Thyroid gland (tissue), 4 donors: ENCODE measurements at regions not wholly inside any gene's neighbourhood (a gene's known extent, or its start where the extent isn't known, plus 50 kb on each side); places are given as distances from the start of the nearest gene placed in this dataset.

Experiments used
- DNase-seq, 2 donors: peaks; one replicate each; pipeline ENCODE4 v3.0.0-alpha.2; 2019
- H3K27ac ChIP-seq, 3 donors: fragments of 200-600 bp; sonication (generic); 1 replicate in 2 of 3; 2 replicates in 1 of 3; pipeline ENCODE4 v1.5.1; 2016 to 2019; ENCODE audit warnings: mild to moderate bottlenecking in 1 of 3, moderate library complexity in 1 of 3
- H3K27me3 ChIP-seq: fragments of 200-600 bp; sonication (generic); one replicate; pipeline ENCODE4 v1.5.1; 2019
- H3K36me3 ChIP-seq, 2 donors: fragments of 200-600 bp; sonication (generic); one replicate each; pipeline ENCODE4 v1.5.1; 2016 to 2019
- H3K4me1 ChIP-seq, 2 donors: fragments of 200-600 bp; sonication (generic); one replicate each; pipeline ENCODE4 v1.5.1; 2017 to 2019
- H3K4me3 ChIP-seq, 3 donors: fragments of 200-600 bp; sonication (generic); replicated peaks in 1 of 3; 1 replicate in 2 of 3; 2 replicates in 1 of 3; pipeline ENCODE4 v1.5.1; 2016; ENCODE audit warnings: mild to moderate bottlenecking in 1 of 3
- H3K9me3 ChIP-seq: fragments of 200-600 bp; sonication (generic); one replicate; pipeline ENCODE4 v1.5.1; 2017
- POLR2A ChIP-seq, 2 donors: fragments of 450-650 bp; IDR thresholded peaks; one replicate each; pipeline ENCODE4 v1.6.1; 2017; ENCODE audit warnings: antibody characterized with exemption in 2 of 2, mild to moderate bottlenecking in 2 of 2, moderate library complexity in 1 of 2
- WGBS, 2 donors: methylation state at CpG; one replicate each; pipeline ENCODE4 v1.1.5; 2017; 5-methylcytosine and 5-hydroxymethylcytosine counted together
- intact Hi-C: fragments of 100-400 bp; cut with DNase I; formaldehyde crosslinking; loops from one replicate; pipeline ENCODE4 v1.15.1; 2023
- TF ChIP-seq, protein P1 (sequence below), 6 experiments: fragments of 200-600 bp in 3 of 6; fragments of 450-650 bp in 3 of 6; sonication (generic) in 3 of 6; IDR thresholded peaks; one replicate each; pipeline ENCODE4 v1.5.1; 2016 to 2019; ENCODE audit warnings: antibody characterized with exemption in 6 of 6, mild to moderate bottlenecking in 2 of 6, inconsistent platforms in 1 of 6, moderate library complexity in 1 of 6

DNA sequence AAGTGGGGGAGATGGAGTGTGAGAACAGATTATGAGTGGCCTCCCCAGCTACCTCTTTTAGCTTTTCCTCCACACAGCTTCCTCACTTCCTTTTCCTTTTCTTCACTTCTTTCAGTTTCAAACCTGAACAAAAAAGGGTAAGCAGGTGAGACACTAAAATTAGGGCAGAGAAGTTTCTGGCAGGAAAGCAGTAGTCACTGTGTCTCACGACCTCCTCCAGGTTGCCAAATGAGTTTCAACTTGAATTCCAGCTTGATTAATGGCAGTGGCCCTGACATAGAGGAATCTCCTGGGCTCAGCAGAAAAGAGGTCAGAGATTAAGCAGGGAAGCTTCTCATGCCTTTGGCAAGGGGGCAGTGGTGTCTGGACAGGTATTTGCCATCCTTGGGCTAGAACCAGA is 63.7 kb upstream of the SPINK5 start:
- no peaks in the 10 kb centered on the region for H3K36me3 ChIP-seq
- intact Hi-C loops, result no loop called here
- TF ChIP-seq, protein P1, sequence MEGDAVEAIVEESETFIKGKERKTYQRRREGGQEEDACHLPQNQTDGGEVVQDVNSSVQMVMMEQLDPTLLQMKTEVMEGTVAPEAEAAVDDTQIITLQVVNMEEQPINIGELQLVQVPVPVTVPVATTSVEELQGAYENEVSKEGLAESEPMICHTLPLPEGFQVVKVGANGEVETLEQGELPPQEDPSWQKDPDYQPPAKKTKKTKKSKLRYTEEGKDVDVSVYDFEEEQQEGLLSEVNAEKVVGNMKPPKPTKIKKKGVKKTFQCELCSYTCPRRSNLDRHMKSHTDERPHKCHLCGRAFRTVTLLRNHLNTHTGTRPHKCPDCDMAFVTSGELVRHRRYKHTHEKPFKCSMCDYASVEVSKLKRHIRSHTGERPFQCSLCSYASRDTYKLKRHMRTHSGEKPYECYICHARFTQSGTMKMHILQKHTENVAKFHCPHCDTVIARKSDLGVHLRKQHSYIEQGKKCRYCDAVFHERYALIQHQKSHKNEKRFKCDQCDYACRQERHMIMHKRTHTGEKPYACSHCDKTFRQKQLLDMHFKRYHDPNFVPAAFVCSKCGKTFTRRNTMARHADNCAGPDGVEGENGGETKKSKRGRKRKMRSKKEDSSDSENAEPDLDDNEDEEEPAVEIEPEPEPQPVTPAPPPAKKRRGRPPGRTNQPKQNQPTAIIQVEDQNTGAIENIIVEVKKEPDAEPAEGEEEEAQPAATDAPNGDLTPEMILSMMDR (IDR thresholded peaks at IDR 0.05), result no peak
- no peak for TF ChIP-seq POLR2A (IDR thresholded peaks at IDR 0.05)
- H3K27ac ChIP-seq, result no peak overlapping the region
- H3K4me3 ChIP-seq, result no peak overlapping the region
- H3K4me1 ChIP-seq, result no peaks in the 10 kb centered on the region
- H3K9me3 ChIP-seq, result no peaks in the 10 kb centered on the region
- no peaks in the 10 kb centered on the region for H3K27me3 ChIP-seq
- no peak for DNase-seq
- WGBS, 2 donors, result 63 to 69% methylated on average over 1 of the region's 1 CpG

DNA sequence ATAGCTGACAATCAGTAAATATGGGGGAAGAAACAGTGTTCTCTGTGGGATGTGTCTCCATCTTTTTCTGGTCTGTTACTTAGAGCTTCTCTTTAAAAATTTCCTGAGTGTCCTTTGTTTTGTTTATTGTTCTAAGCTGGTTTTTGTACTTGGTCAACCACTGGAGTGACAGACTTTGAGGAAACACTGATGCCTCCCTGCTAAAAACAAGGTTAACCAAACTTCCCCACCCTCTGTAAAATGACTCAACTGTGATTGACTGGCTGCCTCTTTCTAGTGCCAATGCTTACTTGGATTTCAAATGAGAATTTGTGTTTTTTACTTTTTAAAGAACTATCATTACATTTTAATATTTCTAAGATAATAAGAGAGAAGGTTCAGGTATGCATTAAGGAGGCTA is 65.1 kb upstream of the SPINK5 start:
- H3K27ac ChIP-seq, result no peak overlapping the region
- TF ChIP-seq, protein P1 (IDR thresholded peaks at IDR 0.05), result no peak
- TF ChIP-seq POLR2A (IDR thresholded peaks at IDR 0.05), result no peak
- no peak for DNase-seq
- intact Hi-C loops, result no loop called here
- H3K9me3 ChIP-seq, result no peaks in the 10 kb centered on the region
- no peaks in the 10 kb centered on the region for H3K27me3 ChIP-seq
- H3K4me3 ChIP-seq, result no peak overlapping the region
- no peaks in the 10 kb centered on the region for H3K36me3 ChIP-seq
- no peaks in the 10 kb centered on the region for H3K4me1 ChIP-seq

DNA sequence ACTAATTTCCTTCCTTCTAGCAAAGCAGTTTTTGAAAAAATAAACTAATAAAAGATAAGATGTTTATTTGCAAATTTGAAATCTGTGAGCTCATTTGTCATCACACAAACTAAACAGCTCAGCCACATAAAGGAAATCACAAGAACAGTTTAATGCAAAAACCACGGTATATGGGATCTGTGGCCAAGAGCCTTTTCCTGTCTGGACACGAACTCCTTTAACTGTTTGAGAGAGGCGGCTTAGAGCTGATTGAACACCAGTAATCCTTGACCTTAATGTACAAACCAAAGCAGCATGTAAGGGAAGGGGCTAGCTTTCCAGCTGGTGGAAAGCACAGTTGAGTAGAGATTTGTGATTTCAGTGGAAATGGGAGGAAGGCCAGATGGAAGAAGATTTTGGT is 66.3 kb upstream of the SPINK5 start:
- DNase-seq, result no peak
- no peak overlapping the region for H3K4me3 ChIP-seq
- H3K27me3 ChIP-seq, result no peaks in the 10 kb centered on the region
- TF ChIP-seq, protein P1 (IDR thresholded peaks at IDR 0.05), result no peak
- TF ChIP-seq POLR2A (IDR thresholded peaks at IDR 0.05), result no peak
- 60 to 69% methylated on average over 3 of the region's 3 CpGs for WGBS, 2 donors
- no peak overlapping the region for H3K27ac ChIP-seq
- no peaks in the 10 kb centered on the region for H3K36me3 ChIP-seq
- H3K4me1 ChIP-seq, result no peaks in the 10 kb centered on the region
- intact Hi-C loops, result no loop called here
- H3K9me3 ChIP-seq, result no peaks in the 10 kb centered on the region

DNA sequence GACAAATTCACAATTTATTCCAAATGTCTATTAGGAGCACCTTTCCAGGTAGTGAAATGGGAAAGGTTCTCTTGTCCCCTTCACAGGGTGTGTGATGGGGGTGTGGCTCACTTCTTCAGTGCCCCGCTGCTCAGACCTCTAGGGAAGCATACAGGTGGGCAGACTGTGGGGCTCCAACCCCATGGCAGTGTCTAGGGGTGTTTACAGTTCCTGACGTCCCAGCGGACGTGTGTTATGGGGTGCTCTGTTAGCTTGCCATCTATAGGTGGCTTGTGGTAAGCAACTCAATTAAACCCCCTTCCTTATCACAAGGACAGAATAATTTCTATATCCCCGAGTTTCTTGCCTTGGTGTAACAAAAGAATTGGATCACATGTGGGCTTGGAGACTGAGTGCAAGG is 67.4 kb upstream of the SPINK5 start:
- TF ChIP-seq, protein P1 (IDR thresholded peaks at IDR 0.05), result no peak
- no peak for TF ChIP-seq POLR2A (IDR thresholded peaks at IDR 0.05)
- Histone ChIP-seq H3K27me3 (no peaks in the 10 kb centered on the region), H3K4me1 (no peaks in the 10 kb centered on the region), H3K9me3 (no peaks in the 10 kb centered on the region), H3K36me3 (no peaks in the 10 kb centered on the region), H3K27ac (no peak overlapping the region), H3K4me3 (no peak overlapping the region)
- intact Hi-C loops, result no loop called here
- no peak for DNase-seq
- 86 to 88% methylated on average over 5 of the region's 5 CpGs for WGBS, 2 donors

DNA sequence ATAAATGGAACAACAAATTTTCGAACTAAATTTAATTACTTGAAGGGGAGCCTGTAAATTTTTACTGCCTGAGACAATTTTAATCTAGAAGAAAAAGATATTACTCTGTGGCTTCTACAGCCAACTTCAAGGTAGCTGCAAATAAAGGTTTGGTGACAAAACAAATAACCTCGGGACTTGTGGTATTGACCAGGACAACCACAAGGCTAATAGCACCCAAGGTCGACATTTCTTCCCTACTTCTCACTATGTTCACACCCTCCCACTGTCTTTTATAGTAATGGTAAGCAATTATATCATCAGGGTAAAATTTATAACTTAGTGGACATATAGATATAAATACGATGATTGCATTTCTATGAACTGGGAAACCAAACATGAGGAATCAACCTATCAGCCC is 67.9 kb upstream of the SPINK5 start:
- Histone ChIP-seq H3K4me1 (no peaks in the 10 kb centered on the region), H3K9me3 (no peaks in the 10 kb centered on the region), H3K27me3 (no peaks in the 10 kb centered on the region), H3K4me3 (no peak overlapping the region), H3K36me3 (no peaks in the 10 kb centered on the region), H3K27ac (no peak overlapping the region)
- intact Hi-C loops, result no loop called here
- TF ChIP-seq, protein P1 (IDR thresholded peaks at IDR 0.05), result no peak
- TF ChIP-seq POLR2A (IDR thresholded peaks at IDR 0.05), result no peak
- 87 to 88% methylated on average over 4 of the region's 4 CpGs for WGBS, 2 donors
- DNase-seq, result no peak
